B cell (primary cell): ENCODE measurements at regions not wholly inside any gene's neighbourhood (a gene's known extent, or its start where the extent isn't known, plus 50 kb on each side); places are given as distances from the start of the nearest gene placed in this dataset.

Experiments used
- ATAC-seq: fragments of 200-7000 bp; cut with Tn5 transposase; one replicate; pipeline ENCODE4 v1.10.0; 2021; ENCODE audit warnings: low read depth, mild to moderate bottlenecking, moderate number of reproducible peaks, moderate library complexity
- CTCF ChIA-PET: fragments of 350-600 bp; sonication (Branson Sonifier 250); formaldehyde crosslinking; loops from one replicate; lab custom pipeline; 2021; ENCODE audit warnings: antibody characterized with exemption, inconsistent platforms; lab: Charles Lee
- POLR2A ChIA-PET: fragments of 350-600 bp; sonication (Branson Sonifier 250); formaldehyde crosslinking; loops from one replicate; lab custom pipeline; 2021; ENCODE audit warnings: antibody characterized with exemption; lab: Charles Lee
- DNase-seq: peaks from one replicate; pipeline ENCODE4 v3.0.0; 2013
- H2AFZ ChIP-seq: 2 replicates; pipeline ENCODE4 v1.6.1; 2012; ENCODE audit warnings: mild to moderate bottlenecking, low read depth, low read length; ENCODE audit not compliant: insufficient read depth, poor library complexity, severe bottlenecking
- H3K27ac ChIP-seq, 2 donors: 1 replicate in 1 of 2; 2 replicates in 1 of 2; pipeline ENCODE4 v1.5.1; 2012 to 2013; ENCODE audit warnings: low read length in 2 of 2, mild to moderate bottlenecking in 2 of 2, moderate library complexity in 1 of 2
- H3K27me3 ChIP-seq, 4 experiments: fragments of 200-600 bp in 1 of 4; sonication (generic) in 1 of 4; replicated peaks in 1 of 4; 1 replicate in 2 of 4; 2 replicates in 2 of 4; pipeline versions ENCODE4 v1.6.1 to v1.7.0; 2013 to 2016; ENCODE audit warnings: low read length in 3 of 4, mild to moderate bottlenecking in 2 of 4, mixed read lengths in 1 of 4, moderate library complexity in 1 of 4; ENCODE audit not compliant: insufficient read depth in 4 of 4, control insufficient read depth in 3 of 4; ENCODE audit errors: control extremely low read depth in 1 of 4
- H3K36me3 ChIP-seq, 2 experiments: replicated peaks in 1 of 2; 1 replicate in 1 of 2; 2 replicates in 1 of 2; pipeline versions ENCODE4 v1.6.1 to v1.7.1; 2013; ENCODE audit warnings: low read length in 1 of 2; ENCODE audit not compliant: insufficient read depth in 2 of 2, control insufficient read depth in 1 of 2; ENCODE audit errors: control extremely low read depth in 1 of 2, extremely low read depth in 1 of 2
- H3K4me1 ChIP-seq, 2 donors: fragments of 200-600 bp in 1 of 2; sonication (generic) in 1 of 2; 1 replicate in 1 of 2; 2 replicates in 1 of 2; pipeline versions ENCODE4 v1.5.1 to v1.6.1; 2013 to 2017; ENCODE audit warnings: low read length in 2 of 2; ENCODE audit not compliant: control insufficient read depth in 2 of 2, insufficient read depth in 2 of 2
- H3K4me2 ChIP-seq: replicated peaks from 2 replicates; pipeline ENCODE3; 2012; ENCODE audit warnings: mild to moderate bottlenecking, low read depth, low read length; ENCODE audit not compliant: poor library complexity, severe bottlenecking
- H3K4me3 ChIP-seq, 5 experiments: fragments of 200-600 bp in 1 of 5; sonication (generic) in 1 of 5; 1 replicate in 3 of 5; 2 replicates in 2 of 5; pipeline versions ENCODE4 v1.5.1 to v1.7.0; 2011 to 2016; ENCODE audit warnings: low read length in 4 of 5, mild to moderate bottlenecking in 4 of 5, low read depth in 2 of 5, control low read depth in 1 of 5, moderate library complexity in 1 of 5; ENCODE audit not compliant: insufficient read depth in 1 of 5; ENCODE audit errors: control extremely low read depth in 1 of 5, extremely low read depth in 1 of 5
- H3K79me2 ChIP-seq: fragments of 200-600 bp; sonication (generic); one replicate; pipeline ENCODE4 v1.6.0; 2016; ENCODE audit warnings: low read length; ENCODE audit not compliant: control insufficient read depth, insufficient read depth
- H3K9ac ChIP-seq: fragments of 200-600 bp; sonication (generic); 2 replicates; pipeline ENCODE4 v1.6.1; 2017; ENCODE audit warnings: mild to moderate bottlenecking, low read length, moderate library complexity
- H3K9me3 ChIP-seq, 3 donors: one replicate each; pipeline versions ENCODE4 v1.6.1 to v1.7.1; 2013; ENCODE audit warnings: low read length in 2 of 3; ENCODE audit not compliant: control insufficient read depth in 2 of 3, insufficient read depth in 1 of 3; ENCODE audit errors: control extremely low read depth in 1 of 3
- H4K20me1 ChIP-seq: 2 replicates; pipeline ENCODE4 v1.6.0; 2012; ENCODE audit warnings: mild to moderate bottlenecking, low read length; ENCODE audit not compliant: insufficient read depth, control insufficient read depth, poor library complexity, severe bottlenecking
- H3K27ac Mint-ChIP-seq: one replicate; pipeline ENCODE4 v1.8.0; 2021; ENCODE audit warnings: mixed read lengths
- H3K27me3 Mint-ChIP-seq: one replicate; pipeline ENCODE4 v1.8.0; 2021; ENCODE audit warnings: mixed read lengths
- H3K4me1 Mint-ChIP-seq: one replicate; pipeline ENCODE4 v1.8.0; 2021; ENCODE audit warnings: mixed read lengths
- H3K4me3 Mint-ChIP-seq: one replicate; pipeline ENCODE4 v1.8.0; 2021; ENCODE audit warnings: mixed read lengths
- H3K9me3 Mint-ChIP-seq: one replicate; pipeline ENCODE4 v1.8.0; 2022; ENCODE audit warnings: mixed read lengths; ENCODE audit not compliant: insufficient read depth
- EZH2 ChIP-seq: IDR thresholded peaks from 2 replicates; pipeline ENCODE4 v1.6.1; 2012; ENCODE audit warnings: borderline replicate concordance, low read depth, mild to moderate bottlenecking, moderate library complexity, low read length; ENCODE audit not compliant: insufficient read depth, poor library complexity, severe bottlenecking
- WGBS: methylation state at CpG from one replicate; pipeline ENCODE4 v1.1.5; 2013; ENCODE audit warnings: missing lambda C conversion rate; ENCODE audit not compliant: insufficient coverage; 5-methylcytosine and 5-hydroxymethylcytosine counted together
- intact Hi-C: fragments of 100-400 bp; cut with micrococcal nuclease; formaldehyde crosslinking; loops from one replicate; pipeline ENCODE4 v1.10.0; 2022
- TF ChIP-seq, protein P1 (sequence below): fragments of 200-600 bp; IDR thresholded peaks from one replicate; pipeline ENCODE4 v1.8.0; 2022; ENCODE audit warnings: antibody characterized with exemption, mild to moderate bottlenecking

DNA sequence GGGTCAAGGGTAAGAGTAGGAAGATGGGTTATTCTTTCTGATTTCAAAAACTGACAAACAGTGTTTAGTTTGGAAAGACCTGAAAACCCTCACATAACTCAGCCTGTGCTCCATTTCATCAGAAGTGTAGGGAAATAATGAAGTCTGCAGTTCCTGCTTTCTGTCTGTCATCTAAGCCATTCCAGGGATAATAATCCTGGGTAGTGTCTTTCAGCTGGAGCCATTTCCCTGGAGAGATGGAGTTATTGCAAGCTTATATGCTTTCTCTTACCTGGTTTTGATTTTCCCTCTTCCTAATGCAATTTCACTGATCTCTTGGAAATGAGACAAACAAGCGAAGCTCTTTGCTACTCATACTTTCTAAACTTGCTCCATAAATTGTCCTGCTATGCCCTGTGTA is 824.8 kb upstream of the LCORL start:
- H3K4me3 ChIP-seq: no peak overlapping the region
- H3K27ac Mint-ChIP-seq: no peak overlapping the region
- no peak overlapping the region for H3K4me3 Mint-ChIP-seq
- no peak overlapping the region for H3K4me2 ChIP-seq
- ChIA-PET POLR2A (no interaction called here), CTCF (no interaction called here)
- no peak for DNase-seq
- no peak for ATAC-seq
- H3K9me3 ChIP-seq: peaks cover 0 to 11% (median 2%) of the 10 kb centered on the region in 3 donors
- WGBS: no CpG with 5 or more reads among the region's 1 CpG
- intact Hi-C loops: no loop called here
- H3K27ac ChIP-seq: no peak overlapping the region
- no peaks in the 10 kb centered on the region for H3K4me1 Mint-ChIP-seq
- H3K9ac ChIP-seq: no peak overlapping the region
- H2AFZ ChIP-seq: no peak overlapping the region
- H3K27me3 Mint-ChIP-seq: no peaks in the 10 kb centered on the region
- H3K9me3 Mint-ChIP-seq: peaks cover 5% of the 10 kb centered on the region
- TF ChIP-seq EZH2: no peak
- TF ChIP-seq, protein P1, sequence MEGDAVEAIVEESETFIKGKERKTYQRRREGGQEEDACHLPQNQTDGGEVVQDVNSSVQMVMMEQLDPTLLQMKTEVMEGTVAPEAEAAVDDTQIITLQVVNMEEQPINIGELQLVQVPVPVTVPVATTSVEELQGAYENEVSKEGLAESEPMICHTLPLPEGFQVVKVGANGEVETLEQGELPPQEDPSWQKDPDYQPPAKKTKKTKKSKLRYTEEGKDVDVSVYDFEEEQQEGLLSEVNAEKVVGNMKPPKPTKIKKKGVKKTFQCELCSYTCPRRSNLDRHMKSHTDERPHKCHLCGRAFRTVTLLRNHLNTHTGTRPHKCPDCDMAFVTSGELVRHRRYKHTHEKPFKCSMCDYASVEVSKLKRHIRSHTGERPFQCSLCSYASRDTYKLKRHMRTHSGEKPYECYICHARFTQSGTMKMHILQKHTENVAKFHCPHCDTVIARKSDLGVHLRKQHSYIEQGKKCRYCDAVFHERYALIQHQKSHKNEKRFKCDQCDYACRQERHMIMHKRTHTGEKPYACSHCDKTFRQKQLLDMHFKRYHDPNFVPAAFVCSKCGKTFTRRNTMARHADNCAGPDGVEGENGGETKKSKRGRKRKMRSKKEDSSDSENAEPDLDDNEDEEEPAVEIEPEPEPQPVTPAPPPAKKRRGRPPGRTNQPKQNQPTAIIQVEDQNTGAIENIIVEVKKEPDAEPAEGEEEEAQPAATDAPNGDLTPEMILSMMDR: no peak
- H3K79me2 ChIP-seq: no peaks in the 10 kb centered on the region
- no peaks in the 10 kb centered on the region for H4K20me1 ChIP-seq
- no peaks in the 10 kb centered on the region for H3K36me3 ChIP-seq
- no peaks in the 10 kb centered on the region for H3K27me3 ChIP-seq
- H3K4me1 ChIP-seq: no peaks in the 10 kb centered on the region

DNA sequence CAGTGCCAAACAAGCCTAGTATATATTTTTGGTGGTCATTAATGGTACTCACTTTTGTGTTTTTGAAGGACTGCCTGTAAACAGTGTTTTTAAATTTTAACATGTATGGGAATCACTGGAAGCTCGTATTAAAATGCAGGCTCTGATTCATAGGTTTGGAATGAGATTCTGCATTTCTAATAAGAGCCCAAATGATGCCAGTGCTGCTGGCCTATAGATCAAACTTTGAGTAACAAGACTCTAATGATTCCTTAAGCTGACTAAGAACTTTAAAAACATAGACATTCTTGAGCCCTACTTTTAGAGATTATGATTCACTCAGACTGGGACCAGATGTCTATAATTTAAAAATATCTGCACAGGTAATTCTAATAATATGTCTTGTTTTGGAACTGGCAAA is 823.2 kb upstream of the LCORL start:
- H2AFZ ChIP-seq: no peak overlapping the region
- no peaks in the 10 kb centered on the region for H3K79me2 ChIP-seq
- peaks cover 0 to 11% (median 2%) of the 10 kb centered on the region in 3 donors for H3K9me3 ChIP-seq
- H3K27ac ChIP-seq: no peak overlapping the region
- H3K27me3 Mint-ChIP-seq: no peaks in the 10 kb centered on the region
- H3K36me3 ChIP-seq: no peaks in the 10 kb centered on the region
- WGBS: 83% methylated on average over 1 of the region's 1 CpG
- H3K27me3 ChIP-seq: no peaks in the 10 kb centered on the region
- H3K4me3 ChIP-seq: no peak overlapping the region
- H3K4me1 ChIP-seq: no peaks in the 10 kb centered on the region
- peaks cover 5% of the 10 kb centered on the region for H3K9me3 Mint-ChIP-seq
- H4K20me1 ChIP-seq: no peaks in the 10 kb centered on the region
- intact Hi-C loops: no loop called here
- CTCF ChIA-PET: no interaction called here
- H3K27ac Mint-ChIP-seq: no peak overlapping the region
- POLR2A ChIA-PET: no interaction called here
- no peak for ATAC-seq
- DNase-seq: no peak
- no peak overlapping the region for H3K4me2 ChIP-seq
- H3K4me3 Mint-ChIP-seq: no peak overlapping the region
- H3K4me1 Mint-ChIP-seq: no peaks in the 10 kb centered on the region
- H3K9ac ChIP-seq: no peak overlapping the region
- TF ChIP-seq, protein P1: no peak
- TF ChIP-seq EZH2: no peak
